Middle frontal gyrus (tissue), 1 donor: ENCODE measurements at regions not wholly inside any gene's neighbourhood (a gene's known extent, or its start where the extent isn't known, plus 50 kb on each side); places are given as distances from the start of the nearest gene placed in this dataset.
"Not testable (repeated sequence)": the region's sequence is repeated elsewhere in the genome, so short reads cannot be mapped to it uniquely, and the experiment has no call there.

Experiments used
- DNase-seq: peaks from one replicate; pipeline ENCODE4 v3.0.0-alpha.2; 2015; ENCODE audit warnings: low spot score; ENCODE audit errors: extremely low spot score

GRCh38 chr10:114872519-114873087, 51.0 kb downstream of the FHIP2A start:
- no peak for DNase-seq

DNA sequence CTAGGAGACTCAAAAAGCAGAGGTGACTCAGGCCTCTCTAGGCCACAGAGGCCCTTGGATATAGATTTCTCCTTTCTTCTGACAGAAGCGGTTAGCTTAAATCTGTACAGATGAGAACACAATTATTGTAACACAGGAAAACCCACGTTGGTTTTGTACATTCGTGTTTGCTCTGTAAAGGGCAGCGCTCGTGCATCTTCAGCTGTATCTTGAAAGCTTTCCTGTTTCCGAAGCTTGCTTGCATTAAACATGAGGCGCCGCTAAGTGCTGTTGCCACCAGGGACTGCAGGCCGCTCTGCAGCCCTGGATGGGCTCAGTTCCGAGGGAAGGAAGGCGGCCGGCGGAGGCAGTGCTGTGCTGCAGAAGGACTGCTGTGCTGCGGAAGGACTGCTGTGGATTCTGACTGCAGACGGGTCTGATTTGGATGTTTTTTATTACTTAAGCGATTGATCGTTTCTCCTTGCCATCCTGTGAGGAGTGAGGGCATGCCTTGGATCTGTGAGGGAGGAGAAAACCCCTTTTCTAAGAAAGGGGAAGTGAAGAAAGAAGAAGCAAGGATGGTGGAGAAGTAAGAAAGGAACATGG, 53.3 kb downstream of the FHIP2A start:
- no peak for DNase-seq

- not testable (repeated sequence) for DNase-seq
These were observed 54.1 kb downstream of the FHIP2A start for GRCh38 chr10:114875590-114876081.

DNA sequence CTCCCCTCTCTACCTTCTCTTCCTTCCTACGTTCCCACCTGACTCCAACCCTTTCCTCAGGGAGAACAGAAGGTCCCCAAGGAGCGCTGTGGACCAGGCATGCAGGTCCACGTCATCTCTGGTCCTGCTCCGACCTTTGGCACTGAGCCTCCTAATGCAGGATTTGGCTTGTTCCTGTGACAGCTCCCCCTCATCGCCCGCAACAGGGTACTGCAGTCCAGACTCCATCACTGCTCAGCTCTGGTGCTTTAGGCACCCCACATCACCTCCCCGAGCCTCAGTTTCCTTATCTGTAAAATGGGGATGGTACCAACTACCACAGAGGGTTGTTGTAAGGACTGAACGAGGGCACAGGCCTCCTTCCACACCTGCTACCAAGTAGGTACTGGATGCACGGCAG, 54.6 kb downstream of the FHIP2A start:
- no peak for DNase-seq

DNA sequence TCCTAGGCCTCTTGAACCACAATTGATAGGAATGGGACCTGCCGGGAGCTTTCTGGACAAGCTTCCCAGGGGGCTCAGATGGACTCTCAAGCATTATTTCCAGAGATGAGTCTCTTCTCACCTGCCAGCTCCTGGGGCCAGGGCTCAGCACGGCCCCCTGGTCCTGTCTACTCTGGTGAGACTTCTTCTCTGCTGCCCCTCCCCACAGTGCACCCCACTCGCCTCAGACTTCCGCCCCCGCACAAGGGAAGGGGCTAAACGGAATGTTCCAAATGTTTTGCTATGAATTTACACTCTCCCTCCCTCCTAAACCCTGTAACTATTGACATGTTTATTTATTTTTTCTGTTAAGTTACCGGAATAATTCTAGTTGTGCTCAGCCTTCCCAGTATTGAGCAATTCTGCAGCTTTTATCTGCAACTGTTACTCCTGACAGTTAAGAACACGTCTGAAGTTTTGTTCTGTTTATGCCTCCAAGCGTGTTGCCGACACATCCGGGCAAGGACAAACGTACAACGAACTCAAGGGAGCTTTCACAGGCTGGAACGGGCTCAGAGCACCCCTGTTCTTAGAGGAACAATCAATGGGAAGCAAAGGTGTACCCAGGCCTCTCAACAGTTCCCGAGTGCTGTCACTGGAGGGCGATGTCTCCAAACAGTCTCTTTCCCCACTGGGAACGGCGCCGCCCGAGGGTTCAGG, 55.2 kb downstream of the FHIP2A start:
- DNase-seq = peak; percentile 60

DNA sequence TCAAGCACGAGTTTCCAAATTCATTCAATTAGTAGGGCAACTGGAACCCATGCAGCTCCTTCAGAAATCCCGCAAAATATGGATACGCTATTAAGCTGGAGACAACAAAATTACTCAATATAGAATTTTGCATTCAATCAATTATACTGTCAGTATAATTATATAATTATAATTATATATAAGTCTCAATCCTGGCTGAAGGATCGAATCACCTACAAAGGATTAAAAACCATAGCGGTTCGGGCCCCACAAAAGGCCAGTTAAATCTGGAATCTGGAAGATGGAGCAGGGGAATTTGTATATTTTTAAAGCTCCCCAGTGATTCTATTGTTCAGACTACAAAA, 55.7 kb downstream of the FHIP2A start:
- DNase-seq = no peak

GRCh38 chr10:114879093-114879492, 57.5 kb downstream of the FHIP2A start:
- no peak for DNase-seq

DNA sequence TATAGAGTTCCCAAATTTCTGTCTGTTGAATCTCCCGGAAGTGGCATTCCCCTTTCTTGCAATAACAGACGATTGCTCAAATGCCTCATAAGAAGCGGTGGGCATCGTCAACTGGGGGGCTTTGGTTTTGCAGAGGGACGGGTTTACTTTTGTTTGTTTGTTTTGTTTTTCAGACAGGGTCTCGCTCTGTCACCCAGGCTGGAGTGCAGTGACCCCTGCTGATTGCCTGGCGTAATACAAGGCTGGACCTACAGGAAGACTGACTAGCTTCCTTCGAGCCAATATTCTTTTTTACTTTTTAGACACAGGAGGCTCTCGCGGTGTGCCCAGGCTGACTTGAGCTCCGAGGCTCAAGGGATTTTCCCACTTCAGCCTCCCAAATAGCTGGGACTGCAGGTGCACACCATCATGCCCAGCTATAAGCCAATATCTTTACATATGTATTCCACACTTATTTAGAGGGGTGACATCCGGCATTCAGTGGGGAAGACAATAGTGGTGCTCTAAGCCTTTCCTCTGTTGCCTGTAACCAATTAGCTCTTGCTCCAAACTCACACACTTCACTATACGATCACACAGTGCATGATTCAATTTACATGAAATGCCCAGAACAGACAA, 58.1 kb downstream of the FHIP2A start:
- DNase-seq = no peak

GRCh38 chr10:114881417-114881816, 56.6 kb upstream of the TRUB1 start:
- DNase-seq = no peak

GRCh38 chr10:114881901-114882300, 56.1 kb upstream of the TRUB1 start:
- no peak for DNase-seq

DNA sequence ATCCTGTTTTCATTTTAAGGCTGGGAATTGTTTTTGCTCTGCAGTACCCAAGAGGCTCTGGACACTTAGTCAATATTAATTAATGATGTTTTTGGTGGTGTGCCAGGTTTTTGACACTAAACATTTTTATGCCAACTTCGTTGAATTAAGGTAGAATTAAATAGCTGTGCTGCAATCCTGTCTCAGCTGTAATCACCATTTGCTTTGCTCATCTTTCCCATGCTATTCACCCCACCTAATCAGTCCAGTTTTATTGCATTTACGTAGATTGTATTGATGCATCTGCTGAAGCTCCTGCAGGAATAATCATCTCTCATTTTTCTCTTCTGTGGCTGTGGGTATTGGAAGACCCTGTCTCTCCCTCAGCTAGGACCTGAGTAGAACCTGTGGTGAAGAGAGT, 52.6 kb upstream of the TRUB1 start:
- DNase-seq = no peak
